Activated naive CD8-positive, alpha-beta T cell treated with anti-CD3 and anti-CD28 coated beads for 36 hours (primary cell): ENCODE measurements at regions not wholly inside any gene's neighbourhood (a gene's known extent, or its start where the extent isn't known, plus 50 kb on each side); places are given as distances from the start of the nearest gene placed in this dataset.
"Not testable (repeated sequence)": the region's sequence is repeated elsewhere in the genome, so short reads cannot be mapped to it uniquely, and the experiment has no call there.

Source experiments
- DNase-seq: peaks from one replicate; pipeline ENCODE4 v3.0.0; 2021
- H3K27ac Mint-ChIP-seq: one replicate; pipeline ENCODE4 v1.8.0; 2022; ENCODE audit warnings: mild to moderate bottlenecking, moderate library complexity, mixed read lengths
- H3K27me3 Mint-ChIP-seq: one replicate; pipeline ENCODE4 v1.8.0; 2022; ENCODE audit warnings: mild to moderate bottlenecking, mixed read lengths
- H3K36me3 Mint-ChIP-seq: one replicate; pipeline ENCODE4 v1.8.0; 2021; ENCODE audit warnings: mild to moderate bottlenecking, mixed read lengths
- H3K4me1 Mint-ChIP-seq: one replicate; pipeline ENCODE4 v1.8.0; 2021; ENCODE audit warnings: mixed read lengths
- H3K4me3 Mint-ChIP-seq: one replicate; pipeline ENCODE4 v1.8.0; 2022; ENCODE audit warnings: mild to moderate bottlenecking, moderate library complexity, mixed read lengths
- H3K9me3 Mint-ChIP-seq: one replicate; pipeline ENCODE4 v1.8.0; 2022; ENCODE audit warnings: mixed read lengths

DNA sequence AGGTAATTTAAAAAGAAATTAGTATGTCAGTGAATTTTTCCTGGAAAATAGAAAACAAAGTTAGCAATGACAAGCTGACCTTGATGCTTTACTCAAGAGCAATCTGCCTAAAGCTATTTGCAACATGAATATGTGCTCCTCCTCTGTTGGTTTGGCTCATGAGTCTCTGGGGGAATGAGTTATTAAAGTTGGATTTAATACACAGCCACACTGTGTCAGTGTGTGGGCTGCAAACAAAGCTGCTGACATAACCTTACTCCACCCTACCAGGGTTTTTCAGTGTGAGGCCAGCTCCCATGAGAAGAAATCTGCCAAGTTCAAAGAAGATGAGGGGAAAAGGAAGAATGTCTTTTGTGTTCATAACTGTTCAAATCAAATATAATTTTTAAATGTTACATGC is 280.5 kb downstream of the TLL1 start:
- Mint-ChIP-seq H3K4me1 (no peaks in the 10 kb centered on the region), H3K27me3 (no peaks in the 10 kb centered on the region), H3K36me3 (no peaks in the 10 kb centered on the region), H3K9me3 (no peaks in the 10 kb centered on the region), H3K27ac (no peak overlapping the region), H3K4me3 (no peak overlapping the region)
- no peak for DNase-seq

GRCh38 chr4:166162327-166162726 is 289.3 kb downstream of the TLL1 start:
- Mint-ChIP-seq H3K9me3 (no peaks in the 10 kb centered on the region), H3K4me3 (no peak overlapping the region), H3K27ac (no peak overlapping the region), H3K27me3 (no peaks in the 10 kb centered on the region), H3K36me3 (no peaks in the 10 kb centered on the region), H3K4me1 (peaks cover 3% of the 10 kb centered on the region)
- DNase-seq, result no peak

- Mint-ChIP-seq H3K36me3 (no peaks in the 10 kb centered on the region), H3K4me1 (peaks cover 3% of the 10 kb centered on the region), H3K27me3 (no peaks in the 10 kb centered on the region), H3K9me3 (no peaks in the 10 kb centered on the region), H3K4me3 (no peak overlapping the region), H3K27ac (no peak overlapping the region)
- no peak for DNase-seq
These were observed 292.9 kb downstream of the TLL1 start for GRCh38 chr4:166165829-166166420.

DNA sequence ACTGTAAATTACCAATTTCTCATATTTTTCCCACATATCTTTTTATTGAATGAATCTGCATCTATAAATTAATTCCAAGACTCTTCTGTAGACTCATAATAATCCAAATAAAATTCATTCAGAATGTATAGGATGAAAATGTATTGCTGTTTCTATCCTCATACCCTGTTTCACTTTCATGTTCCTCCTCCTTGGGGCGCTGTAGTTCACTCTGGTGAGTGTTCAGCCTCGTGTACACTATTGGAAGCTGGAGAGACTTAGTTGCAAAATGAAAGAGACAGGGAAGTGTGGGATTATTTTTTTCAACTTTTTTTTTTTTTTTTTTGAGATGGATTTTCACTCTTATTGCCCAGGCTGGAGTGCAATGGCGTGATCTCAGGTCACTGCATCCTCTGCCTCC is 296.1 kb downstream of the TLL1 start:
- Mint-ChIP-seq H3K27me3 (no peaks in the 10 kb centered on the region), H3K27ac (no peak overlapping the region), H3K4me1 (peaks cover 3% of the 10 kb centered on the region), H3K9me3 (no peaks in the 10 kb centered on the region), H3K36me3 (no peaks in the 10 kb centered on the region), H3K4me3 (no peak overlapping the region)
- DNase-seq, result no peak

GRCh38 chr4:166172619-166173018 is 299.6 kb downstream of the TLL1 start:
- no peak overlapping the region for H3K27ac Mint-ChIP-seq
- no peaks in the 10 kb centered on the region for H3K36me3 Mint-ChIP-seq
- H3K4me1 Mint-ChIP-seq, result no peaks in the 10 kb centered on the region
- no peak for DNase-seq
- H3K9me3 Mint-ChIP-seq, result no peaks in the 10 kb centered on the region
- no peaks in the 10 kb centered on the region for H3K27me3 Mint-ChIP-seq
- no peak overlapping the region for H3K4me3 Mint-ChIP-seq

DNA sequence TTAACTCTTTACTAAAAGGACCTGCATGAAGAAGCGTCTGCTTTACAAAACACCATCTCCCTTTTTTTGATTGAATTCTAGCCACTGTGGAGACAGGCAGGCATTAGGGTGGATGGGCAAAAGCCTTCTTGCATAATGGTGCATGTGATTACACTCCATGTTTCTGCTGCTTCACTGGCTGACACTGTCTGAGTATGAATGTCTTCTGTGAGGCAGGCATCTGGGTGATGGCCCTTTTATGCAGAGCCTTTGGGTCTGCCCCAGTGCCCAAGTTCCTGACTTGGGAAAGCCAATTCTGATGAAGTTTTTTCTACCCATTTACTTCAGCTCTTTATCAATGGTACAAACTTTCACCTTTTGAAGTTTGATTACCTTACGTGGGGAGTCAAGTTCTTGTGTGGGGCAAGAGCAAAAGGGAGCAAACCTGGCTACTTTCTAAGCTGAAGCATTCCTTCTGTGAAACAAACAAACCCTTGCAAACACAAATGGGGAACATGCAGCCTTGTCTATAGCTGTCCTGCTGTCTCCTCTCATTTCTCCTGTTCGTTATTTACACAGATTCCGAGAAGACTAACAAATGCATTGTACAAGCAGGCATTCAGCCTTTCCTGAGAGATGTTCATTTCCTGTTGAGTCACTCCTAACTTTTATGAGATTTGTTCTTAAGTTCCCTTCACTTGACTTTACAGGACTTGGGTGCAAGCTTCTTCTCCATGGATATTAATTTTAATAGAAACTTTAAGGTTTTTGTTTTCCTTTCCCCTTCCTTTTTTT is 301.9 kb downstream of the TLL1 start:
- H3K27me3 Mint-ChIP-seq, result no peaks in the 10 kb centered on the region
- no peak overlapping the region for H3K4me3 Mint-ChIP-seq
- no peaks in the 10 kb centered on the region for H3K4me1 Mint-ChIP-seq
- H3K9me3 Mint-ChIP-seq, result no peaks in the 10 kb centered on the region
- no peaks in the 10 kb centered on the region for H3K36me3 Mint-ChIP-seq
- no peak overlapping the region for H3K27ac Mint-ChIP-seq
- no peak for DNase-seq

DNA sequence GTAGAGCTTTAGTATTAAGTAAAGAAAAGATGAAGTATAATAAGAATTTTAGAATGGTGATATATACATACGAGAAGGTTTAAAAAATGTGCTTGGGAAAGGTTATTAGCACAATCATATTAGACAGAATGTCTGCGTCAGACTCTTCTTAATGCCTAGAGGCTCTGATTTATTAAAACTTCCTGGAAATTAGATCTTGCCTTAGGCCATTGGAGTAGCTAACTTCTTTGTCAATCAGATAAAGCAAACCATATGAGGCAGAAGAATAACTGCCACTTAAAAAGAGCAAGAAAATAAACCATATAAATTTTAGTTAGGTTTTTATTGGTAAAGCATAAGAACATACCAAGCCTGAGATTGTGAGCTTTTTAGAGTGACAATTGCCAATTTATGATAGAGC is 309.1 kb downstream of the TLL1 start:
- H3K27ac Mint-ChIP-seq, result no peak overlapping the region
- no peaks in the 10 kb centered on the region for H3K36me3 Mint-ChIP-seq
- no peak overlapping the region for H3K4me3 Mint-ChIP-seq
- H3K4me1 Mint-ChIP-seq, result no peaks in the 10 kb centered on the region
- peaks cover 2% of the 10 kb centered on the region for H3K9me3 Mint-ChIP-seq
- no peak for DNase-seq
- H3K27me3 Mint-ChIP-seq, result no peaks in the 10 kb centered on the region

DNA sequence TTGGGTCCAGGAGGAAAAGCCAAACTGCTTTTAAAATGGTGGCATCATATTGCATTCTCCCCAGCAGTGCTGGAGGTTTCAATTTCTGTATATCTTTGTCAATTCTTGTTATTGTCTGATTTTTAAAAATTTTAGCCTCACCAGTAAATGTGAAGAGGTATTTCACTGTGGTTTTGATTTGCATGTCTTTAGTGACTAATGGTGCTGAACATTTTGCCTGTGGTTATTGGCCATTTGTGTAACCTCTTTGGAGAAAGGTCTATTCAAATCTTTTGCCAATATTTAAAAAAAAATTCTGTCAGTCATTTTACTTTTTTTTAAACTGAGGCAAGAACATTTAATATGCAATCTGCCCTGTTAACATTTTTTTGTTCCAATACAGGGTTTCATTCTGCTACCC is 322.1 kb downstream of the TLL1 start:
- H3K4me3 Mint-ChIP-seq, result no peak overlapping the region
- H3K4me1 Mint-ChIP-seq, result no peaks in the 10 kb centered on the region
- H3K27ac Mint-ChIP-seq, result no peak overlapping the region
- H3K36me3 Mint-ChIP-seq, result no peaks in the 10 kb centered on the region
- peaks cover 1% of the 10 kb centered on the region for H3K9me3 Mint-ChIP-seq
- no peak for DNase-seq
- no peaks in the 10 kb centered on the region for H3K27me3 Mint-ChIP-seq

DNA sequence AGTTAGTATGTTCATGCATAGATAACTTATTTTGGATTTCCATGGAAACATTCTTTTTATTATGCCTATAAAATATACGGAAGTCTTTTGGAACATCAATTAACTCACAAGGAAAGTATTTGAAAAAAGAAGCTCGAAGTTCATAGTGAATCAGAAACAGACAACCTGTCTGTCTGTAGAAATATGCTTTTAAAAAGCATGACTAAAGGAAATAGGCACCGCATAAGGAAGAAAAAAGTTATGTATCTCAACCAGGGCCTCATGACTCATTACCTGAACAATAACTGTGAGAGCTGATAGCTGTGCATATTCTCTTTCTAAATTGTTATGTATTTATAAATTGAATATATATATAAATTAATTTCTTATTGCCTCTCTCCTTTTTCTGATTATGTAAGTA is 324.1 kb downstream of the TLL1 start:
- Mint-ChIP-seq H3K9me3 (peaks cover 1% of the 10 kb centered on the region), H3K4me1 (no peaks in the 10 kb centered on the region)

DNA sequence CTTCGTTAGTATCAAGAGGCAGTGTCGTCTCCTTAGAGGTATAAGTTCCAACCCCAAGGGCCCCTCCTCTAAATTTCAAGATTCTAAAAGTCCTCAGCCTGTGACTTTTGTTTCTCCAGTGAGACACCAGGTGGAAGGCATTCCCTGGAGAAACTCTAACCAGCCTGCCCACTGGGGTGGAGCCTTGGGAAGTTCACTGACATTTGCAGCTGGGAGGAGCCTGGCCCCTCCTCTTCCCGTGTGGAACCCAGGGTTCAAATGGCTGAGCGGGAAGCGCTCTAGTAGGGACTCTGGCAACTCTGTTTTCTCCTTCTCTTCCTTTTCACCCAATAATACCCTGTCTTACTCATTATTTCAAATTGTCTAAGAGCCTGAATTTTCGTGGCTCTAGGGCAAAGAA is 325.0 kb downstream of the TLL1 start:
- no peak for DNase-seq
- Mint-ChIP-seq H3K36me3 (no peaks in the 10 kb centered on the region), H3K27ac (no peak overlapping the region), H3K4me3 (no peak overlapping the region), H3K9me3 (no peaks in the 10 kb centered on the region), H3K27me3 (no peaks in the 10 kb centered on the region), H3K4me1 (no peaks in the 10 kb centered on the region)

More for the DNA sequence above, 324.1 kb downstream of the TLL1 start:
- Mint-ChIP-seq H3K27ac (no peak overlapping the region), H3K27me3 (no peaks in the 10 kb centered on the region), H3K36me3 (no peaks in the 10 kb centered on the region), H3K4me3 (no peak overlapping the region)
- no peak for DNase-seq

DNA sequence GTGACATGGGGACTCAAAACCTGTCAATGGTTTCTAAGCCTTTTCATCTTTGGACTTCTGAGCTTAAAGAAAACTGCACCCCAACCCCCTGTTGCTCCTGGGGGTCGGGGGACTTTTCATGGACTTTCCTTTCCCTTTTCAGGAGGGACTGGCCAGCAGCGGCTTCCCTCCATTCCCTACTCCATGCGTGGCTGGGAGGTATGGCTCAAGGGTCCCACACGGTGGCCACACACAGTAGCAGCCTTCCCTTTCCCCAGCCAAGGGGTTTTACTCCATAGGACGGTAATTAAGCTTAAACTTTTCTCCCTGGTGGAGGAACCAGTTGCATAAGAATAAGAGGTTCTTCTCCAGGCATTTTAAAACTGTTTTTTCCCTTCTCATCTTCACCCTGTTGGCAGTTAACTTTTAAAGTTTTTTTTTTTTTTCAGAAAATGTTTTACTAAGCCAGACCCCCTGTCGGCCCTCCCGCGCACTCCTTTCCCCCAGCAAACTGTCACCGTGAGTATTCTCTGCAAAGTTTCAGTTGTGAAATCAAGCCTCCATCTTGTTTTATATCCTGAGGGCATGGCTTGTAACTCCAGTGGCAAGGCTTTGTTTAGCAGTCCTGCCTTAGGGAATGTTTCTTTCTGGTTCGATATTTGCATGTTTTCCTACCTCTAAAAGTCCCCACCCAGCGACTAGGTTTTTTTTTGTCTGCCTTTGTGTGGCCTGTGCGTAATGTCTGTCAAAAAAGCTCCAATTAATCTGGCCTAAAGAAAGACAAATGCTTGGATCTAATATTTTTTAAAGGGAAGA is 325.7 kb downstream of the TLL1 start:
- no peak for DNase-seq
- H3K9me3 Mint-ChIP-seq, result no peaks in the 10 kb centered on the region
- no peaks in the 10 kb centered on the region for H3K36me3 Mint-ChIP-seq
- H3K27ac Mint-ChIP-seq, result no peak overlapping the region
- no peak overlapping the region for H3K4me3 Mint-ChIP-seq
- no peaks in the 10 kb centered on the region for H3K4me1 Mint-ChIP-seq
- no peaks in the 10 kb centered on the region for H3K27me3 Mint-ChIP-seq

- Mint-ChIP-seq H3K27me3 (no peaks in the 10 kb centered on the region), H3K9me3 (no peaks in the 10 kb centered on the region), H3K27ac (no peak overlapping the region), H3K4me3 (no peak overlapping the region), H3K36me3 (no peaks in the 10 kb centered on the region), H3K4me1 (no peaks in the 10 kb centered on the region)
- no peak for DNase-seq
These were observed 330.0 kb downstream of the TLL1 start for GRCh38 chr4:166202991-166203390.

DNA sequence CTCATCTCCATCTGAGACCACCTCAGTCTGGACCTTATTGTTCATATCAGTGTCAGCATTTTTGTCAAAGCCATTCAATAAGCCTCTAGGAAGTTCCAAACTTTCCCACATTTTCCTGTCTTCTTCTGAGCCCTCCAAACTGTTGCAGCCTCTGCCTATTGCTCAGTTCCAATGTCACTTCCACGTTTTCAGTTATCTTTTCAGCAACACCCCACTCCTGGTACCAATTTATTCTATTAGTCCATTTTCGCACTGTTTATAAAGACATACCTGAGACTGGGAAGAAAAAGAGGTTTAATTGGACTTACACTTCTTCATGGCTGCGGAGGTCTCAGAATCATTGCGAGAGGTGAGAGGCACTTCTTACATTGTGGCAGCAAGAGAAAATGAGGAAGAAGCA is 339.3 kb downstream of the TLL1 start:
- not testable (repeated sequence) for H3K27me3 Mint-ChIP-seq, H3K4me3 Mint-ChIP-seq, H3K4me1 Mint-ChIP-seq, H3K36me3 Mint-ChIP-seq, H3K27ac Mint-ChIP-seq, DNase-seq
- H3K9me3 Mint-ChIP-seq, result peaks cover 14% of the 10 kb centered on the region

DNA sequence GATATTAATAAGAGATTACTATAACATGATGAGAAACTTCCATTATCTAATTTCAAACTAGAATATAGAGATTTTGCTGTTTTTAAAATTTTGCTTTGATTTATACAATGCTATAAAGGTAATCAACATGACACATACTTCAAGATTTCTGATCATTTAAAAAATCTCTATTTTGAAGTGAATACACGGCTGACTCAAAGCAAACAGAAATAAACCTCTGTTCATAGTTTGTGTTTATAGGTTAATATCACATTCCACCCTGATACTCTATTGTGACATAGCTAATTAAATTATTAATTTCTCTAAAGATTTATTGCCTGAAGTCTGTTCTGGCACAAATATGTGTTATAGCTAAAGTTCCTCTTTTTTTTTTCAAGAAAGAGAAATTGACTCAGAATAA is 349.2 kb downstream of the TLL1 start:
- Mint-ChIP-seq H3K9me3 (no peaks in the 10 kb centered on the region), H3K4me1 (no peaks in the 10 kb centered on the region), H3K4me3 (no peak overlapping the region), H3K36me3 (no peaks in the 10 kb centered on the region), H3K27ac (no peak overlapping the region), H3K27me3 (no peaks in the 10 kb centered on the region)
- no peak for DNase-seq

DNA sequence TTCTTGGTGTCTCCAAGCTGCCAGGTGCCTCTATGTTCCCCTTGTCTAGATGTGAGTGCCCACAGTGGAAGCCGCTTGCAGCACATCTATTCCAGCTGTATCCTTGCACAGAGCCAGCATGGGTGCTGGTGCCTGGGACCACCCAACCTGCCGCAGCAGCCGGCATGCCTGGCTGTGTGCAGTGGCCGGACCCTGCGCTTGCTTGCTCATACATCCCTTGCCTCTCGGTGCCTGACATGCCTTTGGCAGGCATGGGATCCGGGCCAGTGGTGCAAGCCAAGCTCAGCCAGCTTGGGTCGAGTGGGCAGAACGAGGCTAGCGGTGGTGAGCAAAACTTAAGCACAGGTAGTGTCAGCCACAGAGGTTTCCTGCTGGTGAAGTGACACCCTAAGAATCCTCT is 355.1 kb downstream of the TLL1 start:
- Mint-ChIP-seq H3K27me3 (no peaks in the 10 kb centered on the region), H3K36me3 (no peaks in the 10 kb centered on the region), H3K4me1 (no peaks in the 10 kb centered on the region), H3K9me3 (no peaks in the 10 kb centered on the region), H3K27ac (no peak overlapping the region), H3K4me3 (no peak overlapping the region)
- DNase-seq, result no peak

- no peaks in the 10 kb centered on the region for H3K4me1 Mint-ChIP-seq
- no peak for DNase-seq
- no peaks in the 10 kb centered on the region for H3K36me3 Mint-ChIP-seq
- no peak overlapping the region for H3K27ac Mint-ChIP-seq
- no peaks in the 10 kb centered on the region for H3K27me3 Mint-ChIP-seq
- H3K4me3 Mint-ChIP-seq, result no peak overlapping the region
- peaks cover 2% of the 10 kb centered on the region for H3K9me3 Mint-ChIP-seq
These were observed 356.8 kb downstream of the TLL1 start for GRCh38 chr4:166229799-166230198.
